ENCODE measurements at regions not wholly inside any gene's neighbourhood (a gene's known extent, or its start where the extent isn't known, plus 50 kb on each side); places are given as distances from the start of the nearest gene placed in this dataset.

- TF ChIP-seq POLR2AphosphoS5 (IDR thresholded peaks at IDR 0.05; ENCODE audit: low read depth, low read length) (no peak), POLR2A (IDR thresholded peaks at IDR 0.05; ENCODE audit: low read depth, low read length) (no peak), TAF1 (IDR thresholded peaks at IDR 0.05; ENCODE audit: low read depth, low read length) (no peak), SPI1 (IDR thresholded peaks at IDR 0.05; ENCODE audit: low read depth, low read length) (no peak), POU2F2 (IDR thresholded peaks at IDR 0.05; ENCODE audit: low read depth, low read length) (no peak), PAX5 (IDR thresholded peaks at IDR 0.05; ENCODE audit: insufficient read depth, low read length, severe bottlenecking) (no peak)
These were observed 600.5 kb downstream of the SATB2 start for GRCh38 chr2:198857246-198857645.

Data from GM12891 (cell line).